Astrocyte (in vitro differentiated cells and primary cell): ENCODE measurements at regions not wholly inside any gene's neighbourhood (a gene's known extent, or its start where the extent isn't known, plus 50 kb on each side); places are given as distances from the start of the nearest gene placed in this dataset.

Source experiments
- DNase-seq: peaks from one replicate; pipeline ENCODE4 v3.0.0-alpha.2; 2010; ENCODE audit warnings: low read depth
- FAIRE-seq: peaks from 2 replicates; lab custom pipeline; 2011; peaks lifted over from hg19 to GRCh38; lab: Jason Lieb, UNC
- H2AFZ ChIP-seq: 2 replicates; pipeline ENCODE4 v1.6.0; 2012; ENCODE audit warnings: low read depth, low read length, inconsistent platforms
- H3K27ac ChIP-seq: 2 replicates; pipeline ENCODE4 v1.5.1; 2011; ENCODE audit warnings: low read depth, low read length, inconsistent platforms
- H3K27me3 ChIP-seq: 2 replicates; pipeline ENCODE4 v1.6.0; 2011; ENCODE audit warnings: low read length, inconsistent platforms; ENCODE audit not compliant: insufficient read depth
- H3K36me3 ChIP-seq: 2 replicates; pipeline ENCODE4 v1.5.1; 2011; ENCODE audit warnings: low read length, inconsistent platforms; ENCODE audit not compliant: insufficient read depth
- H3K4me1 ChIP-seq: 2 replicates; pipeline ENCODE4 v1.5.1; 2011; ENCODE audit warnings: low read length, inconsistent platforms; ENCODE audit not compliant: insufficient read depth
- H3K4me2 ChIP-seq: 2 replicates; pipeline ENCODE4 v1.6.0; 2012; ENCODE audit warnings: low read length, inconsistent platforms
- H3K4me3 ChIP-seq: 2 replicates; pipeline ENCODE4 v1.5.1; 2011; ENCODE audit warnings: low read depth, mild to moderate bottlenecking, low read length, inconsistent platforms; ENCODE audit not compliant: insufficient read depth
- H3K79me2 ChIP-seq: 2 replicates; pipeline ENCODE4 v1.6.0; 2012; ENCODE audit warnings: mild to moderate bottlenecking, low read length, inconsistent platforms; ENCODE audit not compliant: insufficient read depth
- H3K9ac ChIP-seq: 2 replicates; pipeline ENCODE4 v1.6.0; 2012; ENCODE audit warnings: mild to moderate bottlenecking, low read length, inconsistent platforms
- H3K9me3 ChIP-seq: 2 replicates; pipeline ENCODE4 v1.5.1; 2012; ENCODE audit warnings: low read depth, mild to moderate bottlenecking, low read length, inconsistent platforms; ENCODE audit not compliant: insufficient read depth
- H4K20me1 ChIP-seq: 2 replicates; pipeline ENCODE4 v1.6.0; 2012; ENCODE audit warnings: low read length, inconsistent platforms; ENCODE audit not compliant: insufficient read depth
- H3K27ac Mint-ChIP-seq: one replicate; pipeline ENCODE4 v1.8.0; 2021; ENCODE audit warnings: mild to moderate bottlenecking, mixed read lengths; ENCODE audit not compliant: unreplicated experiment
- H3K27me3 Mint-ChIP-seq: one replicate; pipeline ENCODE4 v1.8.0; 2021; ENCODE audit warnings: low read depth, mixed read lengths; ENCODE audit not compliant: unreplicated experiment
- H3K36me3 Mint-ChIP-seq: one replicate; pipeline ENCODE4 v1.8.0; 2021; ENCODE audit warnings: low read depth, mixed read lengths; ENCODE audit not compliant: unreplicated experiment
- H3K4me1 Mint-ChIP-seq: one replicate; pipeline ENCODE4 v1.8.0; 2021; ENCODE audit warnings: low read depth, mixed read lengths; ENCODE audit not compliant: unreplicated experiment
- H3K4me3 Mint-ChIP-seq: one replicate; pipeline ENCODE4 v1.8.0; 2021; ENCODE audit warnings: mild to moderate bottlenecking, moderate library complexity, mixed read lengths; ENCODE audit not compliant: unreplicated experiment
- H3K9me3 Mint-ChIP-seq: one replicate; pipeline ENCODE4 v1.8.0; 2021; ENCODE audit warnings: mild to moderate bottlenecking, mixed read lengths; ENCODE audit not compliant: unreplicated experiment
- CTCF ChIP-seq: IDR thresholded peaks from 2 replicates; pipeline ENCODE4 v1.5.1; 2011; ENCODE audit warnings: low read depth, mild to moderate bottlenecking, inconsistent platforms, low read length, moderate library complexity; ENCODE audit not compliant: insufficient read depth
- EZH2 ChIP-seq: IDR thresholded peaks from 2 replicates; pipeline ENCODE4 v1.6.1; 2012; ENCODE audit warnings: mild to moderate bottlenecking, low read length, inconsistent platforms; ENCODE audit not compliant: insufficient read depth

GRCh38 chrX:39425124-39425806 lies 624.0 kb downstream of the MID1IP1 start:
- Histone ChIP-seq H3K9me3 (no peaks in the 10 kb centered on the region), H3K79me2 (no peaks in the 10 kb centered on the region), H4K20me1 (no peaks in the 10 kb centered on the region), H3K4me2 (no peak overlapping the region), H3K9ac (no peak overlapping the region), H3K4me1 (no peaks in the 10 kb centered on the region), H3K27me3 (no peaks in the 10 kb centered on the region), H2AFZ (no peak overlapping the region), H3K4me3 (no peak overlapping the region), H3K27ac (no peak overlapping the region), H3K36me3 (no peaks in the 10 kb centered on the region)
- no peak for DNase-seq
- H3K4me3 Mint-ChIP-seq = no peak overlapping the region
- H3K4me1 Mint-ChIP-seq = peaks cover 13% of the 10 kb centered on the region
- H3K36me3 Mint-ChIP-seq = no peaks in the 10 kb centered on the region
- H3K27ac Mint-ChIP-seq = no peak overlapping the region
- peaks cover 5% of the 10 kb centered on the region for H3K9me3 Mint-ChIP-seq
- TF ChIP-seq CTCF (no peak), EZH2 (no peak)
- no peak for FAIRE-seq
- H3K27me3 Mint-ChIP-seq = peaks cover 4% of the 10 kb centered on the region

GRCh38 chrX:39426101-39426500 lies 624.8 kb downstream of the MID1IP1 start:
- Mint-ChIP-seq H3K4me3 (no peak overlapping the region), H3K9me3 (peaks cover 5% of the 10 kb centered on the region), H3K4me1 (peaks cover 13% of the 10 kb centered on the region), H3K27me3 (peaks cover 4% of the 10 kb centered on the region), H3K27ac (no peak overlapping the region), H3K36me3 (no peaks in the 10 kb centered on the region)
- H3K36me3 ChIP-seq = no peaks in the 10 kb centered on the region
- H3K4me1 ChIP-seq = no peaks in the 10 kb centered on the region
- H3K4me2 ChIP-seq = no peak overlapping the region
- TF ChIP-seq EZH2 (no peak), CTCF (no peak)
- H4K20me1 ChIP-seq = no peaks in the 10 kb centered on the region
- H3K4me3 ChIP-seq = no peak overlapping the region
- FAIRE-seq (peak; percentile 65), DNase-seq (no peak)
- H2AFZ ChIP-seq = no peak overlapping the region
- no peak overlapping the region for H3K9ac ChIP-seq
- no peaks in the 10 kb centered on the region for H3K79me2 ChIP-seq
- H3K9me3 ChIP-seq = no peaks in the 10 kb centered on the region
- no peak overlapping the region for H3K27ac ChIP-seq
- H3K27me3 ChIP-seq = no peaks in the 10 kb centered on the region

- TF ChIP-seq EZH2 = no peak
- TF ChIP-seq CTCF = no peak
- no peaks in the 10 kb centered on the region for H3K36me3 ChIP-seq
These were observed 626.2 kb downstream of the MID1IP1 start for GRCh38 chrX:39427492-39427891.

More at GRCh38 chrX:39427492-39427891, 626.2 kb downstream of the MID1IP1 start:
- H3K79me2 ChIP-seq = no peaks in the 10 kb centered on the region
- FAIRE-seq = peak; percentile 65
- Mint-ChIP-seq H3K9me3 (peaks cover 5% of the 10 kb centered on the region), H3K36me3 (no peaks in the 10 kb centered on the region), H3K27ac (peak overlapping the region; percentile 6), H3K4me3 (no peak overlapping the region), H3K4me1 (peaks cover 13% of the 10 kb centered on the region), H3K27me3 (peaks cover 7% of the 10 kb centered on the region)
- no peaks in the 10 kb centered on the region for H4K20me1 ChIP-seq
- H3K27me3 ChIP-seq = no peaks in the 10 kb centered on the region
- H3K27ac ChIP-seq = no peak overlapping the region
- peak; percentile 4 for DNase-seq
- H2AFZ ChIP-seq = no peak overlapping the region
- no peak overlapping the region for H3K4me2 ChIP-seq
- no peaks in the 10 kb centered on the region for H3K9me3 ChIP-seq
- H3K4me3 ChIP-seq = no peak overlapping the region
- no peak overlapping the region for H3K9ac ChIP-seq
- no peaks in the 10 kb centered on the region for H3K4me1 ChIP-seq
